ENCODE measurements at regions not wholly inside any gene's neighbourhood (a gene's known extent, or its start where the extent isn't known, plus 50 kb on each side); places are given as distances from the start of the nearest gene placed in this dataset.

GRCh38 chr2:14563324-14563723 lies 69.2 kb upstream of the LRATD1 start:
- no peaks in the 10 kb centered on the region for H3K27me3 ChIP-seq (ENCODE audit: control insufficient read depth in 5 of 5, insufficient read depth in 4 of 5, low read length in 5 of 5)
- no peak overlapping the region for H3K27ac ChIP-seq (ENCODE audit: low read depth, low read length)
- no peaks in the 10 kb centered on the region for H3K9me3 ChIP-seq (ENCODE audit: control insufficient read depth in 5 of 5, low read length in 5 of 5)
- no peaks in the 10 kb centered on the region for H3K4me1 ChIP-seq (ENCODE audit: control insufficient read depth in 5 of 5, insufficient read depth in 5 of 5, low read length in 5 of 5)
- no peak overlapping the region for H3K9ac ChIP-seq (ENCODE audit: low read length in 5 of 5)
- no peaks in the 10 kb centered on the region for H3K36me3 ChIP-seq (ENCODE audit: control insufficient read depth in 5 of 5, insufficient read depth in 5 of 5, low read length in 5 of 5)
- no peak overlapping the region for H3K4me3 ChIP-seq (ENCODE audit: low read depth in 1 of 5, low read length in 5 of 5)

GRCh38 chr2:14565666-14566065 lies 66.9 kb upstream of the LRATD1 start:
- Histone ChIP-seq H3K4me1 (ENCODE audit: control insufficient read depth in 5 of 5, insufficient read depth in 5 of 5, low read length in 5 of 5) (no peaks in the 10 kb centered on the region), H3K4me3 (ENCODE audit: low read depth in 1 of 5, low read length in 5 of 5) (no peak overlapping the region), H3K36me3 (ENCODE audit: control insufficient read depth in 5 of 5, insufficient read depth in 5 of 5, low read length in 5 of 5) (no peaks in the 10 kb centered on the region), H3K27ac (ENCODE audit: low read depth, low read length) (no peak overlapping the region), H3K9me3 (ENCODE audit: control insufficient read depth in 5 of 5, low read length in 5 of 5) (no peaks in the 10 kb centered on the region), H3K9ac (ENCODE audit: low read length in 5 of 5) (no peak overlapping the region), H3K27me3 (ENCODE audit: control insufficient read depth in 5 of 5, insufficient read depth in 4 of 5, low read length in 5 of 5) (no peaks in the 10 kb centered on the region)

- no peaks in the 10 kb centered on the region for H3K9me3 ChIP-seq (ENCODE audit: control insufficient read depth in 5 of 5, low read length in 5 of 5)
- no peaks in the 10 kb centered on the region for H3K4me1 ChIP-seq (ENCODE audit: control insufficient read depth in 5 of 5, insufficient read depth in 5 of 5, low read length in 5 of 5)
- no peak overlapping the region for H3K9ac ChIP-seq (ENCODE audit: low read length in 5 of 5)
- no peak overlapping the region for H3K27ac ChIP-seq (ENCODE audit: low read depth, low read length)
- H3K4me3 ChIP-seq (ENCODE audit: low read depth in 1 of 5, low read length in 5 of 5) = no peak overlapping the region
- no peaks in the 10 kb centered on the region for H3K36me3 ChIP-seq (ENCODE audit: control insufficient read depth in 5 of 5, insufficient read depth in 5 of 5, low read length in 5 of 5)
- no peaks in the 10 kb centered on the region for H3K27me3 ChIP-seq (ENCODE audit: control insufficient read depth in 5 of 5, insufficient read depth in 4 of 5, low read length in 5 of 5)
Measured at GRCh38 chr2:14567561-14567960, 65.0 kb upstream of the LRATD1 start.

- H3K4me1 ChIP-seq (ENCODE audit: control insufficient read depth in 5 of 5, insufficient read depth in 5 of 5, low read length in 5 of 5) = no peaks in the 10 kb centered on the region
- H3K4me3 ChIP-seq (ENCODE audit: low read depth in 1 of 5, low read length in 5 of 5) = no peak overlapping the region
- no peak overlapping the region for H3K9ac ChIP-seq (ENCODE audit: low read length in 5 of 5)
- no peaks in the 10 kb centered on the region for H3K36me3 ChIP-seq (ENCODE audit: control insufficient read depth in 5 of 5, insufficient read depth in 5 of 5, low read length in 5 of 5)
- H3K27ac ChIP-seq (ENCODE audit: low read depth, low read length) = no peak overlapping the region
- H3K27me3 ChIP-seq (ENCODE audit: control insufficient read depth in 5 of 5, insufficient read depth in 4 of 5, low read length in 5 of 5) = no peaks in the 10 kb centered on the region
- H3K9me3 ChIP-seq (ENCODE audit: control insufficient read depth in 5 of 5, low read length in 5 of 5) = no peaks in the 10 kb centered on the region
Measured at GRCh38 chr2:14569294-14569693, 63.2 kb upstream of the LRATD1 start.

- H3K9ac ChIP-seq (ENCODE audit: low read length in 5 of 5) = no peak overlapping the region
- H3K27me3 ChIP-seq (ENCODE audit: control insufficient read depth in 5 of 5, insufficient read depth in 4 of 5, low read length in 5 of 5) = no peaks in the 10 kb centered on the region
- H3K36me3 ChIP-seq (ENCODE audit: control insufficient read depth in 5 of 5, insufficient read depth in 5 of 5, low read length in 5 of 5) = no peaks in the 10 kb centered on the region
- no peaks in the 10 kb centered on the region for H3K9me3 ChIP-seq (ENCODE audit: control insufficient read depth in 5 of 5, low read length in 5 of 5)
- H3K4me3 ChIP-seq (ENCODE audit: low read depth in 1 of 5, low read length in 5 of 5) = no peak overlapping the region
- no peak overlapping the region for H3K27ac ChIP-seq (ENCODE audit: low read depth, low read length)
- H3K4me1 ChIP-seq (ENCODE audit: control insufficient read depth in 5 of 5, insufficient read depth in 5 of 5, low read length in 5 of 5) = no peaks in the 10 kb centered on the region
Measured at GRCh38 chr2:14572633-14573032, 59.9 kb upstream of the LRATD1 start.

- Histone ChIP-seq H3K36me3 (ENCODE audit: control insufficient read depth in 5 of 5, insufficient read depth in 5 of 5, low read length in 5 of 5) (no peaks in the 10 kb centered on the region), H3K9ac (ENCODE audit: low read length in 5 of 5) (no peak overlapping the region), H3K27ac (ENCODE audit: low read depth, low read length) (no peak overlapping the region), H3K9me3 (ENCODE audit: control insufficient read depth in 5 of 5, low read length in 5 of 5) (no peaks in the 10 kb centered on the region), H3K27me3 (ENCODE audit: control insufficient read depth in 5 of 5, insufficient read depth in 4 of 5, low read length in 5 of 5) (no peaks in the 10 kb centered on the region), H3K4me3 (ENCODE audit: low read depth in 1 of 5, low read length in 5 of 5) (no peak overlapping the region), H3K4me1 (ENCODE audit: control insufficient read depth in 5 of 5, insufficient read depth in 5 of 5, low read length in 5 of 5) (no peaks in the 10 kb centered on the region)
Measured at GRCh38 chr2:14577843-14578242, 54.7 kb upstream of the LRATD1 start.
